NB4 (cell line): ENCODE measurements at regions not wholly inside any gene's neighbourhood (a gene's known extent, or its start where the extent isn't known, plus 50 kb on each side); places are given as distances from the start of the nearest gene placed in this dataset.

Source experiments
- POLR2A ChIP-seq: IDR thresholded peaks from 2 replicates; pipeline ENCODE4 v1.6.1; 2011; ENCODE audit warnings: mild to moderate bottlenecking; ENCODE audit not compliant: insufficient read length; ENCODE audit errors: extremely low read depth
- TF ChIP-seq, protein P1 (sequence below): IDR thresholded peaks from one replicate; pipeline ENCODE4 v1.5.1; 2012; ENCODE audit warnings: low read depth, low read length
- TF ChIP-seq, protein P2 (sequence below): IDR thresholded peaks from 2 replicates; pipeline ENCODE4 v1.6.1; 2011; ENCODE audit warnings: low read depth, low read length

DNA sequence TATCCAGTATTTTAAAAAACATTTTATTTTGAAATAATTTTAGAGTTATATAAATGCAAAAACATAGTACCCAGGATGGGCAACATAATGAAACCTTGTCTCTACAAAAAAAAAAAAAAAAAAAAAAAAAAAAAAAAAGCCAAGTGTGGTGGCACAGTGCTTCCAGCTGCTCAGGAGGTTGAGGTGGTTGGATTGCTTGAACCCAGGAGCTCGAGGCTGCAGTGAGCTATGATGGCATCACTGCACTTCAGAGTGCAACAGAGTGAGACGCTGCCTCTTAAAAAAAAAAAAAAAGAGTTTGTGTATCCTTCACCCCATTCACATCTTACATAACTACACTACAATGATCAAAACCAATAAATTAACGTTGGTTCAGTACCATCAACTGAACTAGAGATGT is 115.6 kb upstream of the KIF26B start:
- TF ChIP-seq, protein P1, sequence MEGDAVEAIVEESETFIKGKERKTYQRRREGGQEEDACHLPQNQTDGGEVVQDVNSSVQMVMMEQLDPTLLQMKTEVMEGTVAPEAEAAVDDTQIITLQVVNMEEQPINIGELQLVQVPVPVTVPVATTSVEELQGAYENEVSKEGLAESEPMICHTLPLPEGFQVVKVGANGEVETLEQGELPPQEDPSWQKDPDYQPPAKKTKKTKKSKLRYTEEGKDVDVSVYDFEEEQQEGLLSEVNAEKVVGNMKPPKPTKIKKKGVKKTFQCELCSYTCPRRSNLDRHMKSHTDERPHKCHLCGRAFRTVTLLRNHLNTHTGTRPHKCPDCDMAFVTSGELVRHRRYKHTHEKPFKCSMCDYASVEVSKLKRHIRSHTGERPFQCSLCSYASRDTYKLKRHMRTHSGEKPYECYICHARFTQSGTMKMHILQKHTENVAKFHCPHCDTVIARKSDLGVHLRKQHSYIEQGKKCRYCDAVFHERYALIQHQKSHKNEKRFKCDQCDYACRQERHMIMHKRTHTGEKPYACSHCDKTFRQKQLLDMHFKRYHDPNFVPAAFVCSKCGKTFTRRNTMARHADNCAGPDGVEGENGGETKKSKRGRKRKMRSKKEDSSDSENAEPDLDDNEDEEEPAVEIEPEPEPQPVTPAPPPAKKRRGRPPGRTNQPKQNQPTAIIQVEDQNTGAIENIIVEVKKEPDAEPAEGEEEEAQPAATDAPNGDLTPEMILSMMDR: no peak
- no peak for TF ChIP-seq POLR2A
- TF ChIP-seq, protein P2, sequence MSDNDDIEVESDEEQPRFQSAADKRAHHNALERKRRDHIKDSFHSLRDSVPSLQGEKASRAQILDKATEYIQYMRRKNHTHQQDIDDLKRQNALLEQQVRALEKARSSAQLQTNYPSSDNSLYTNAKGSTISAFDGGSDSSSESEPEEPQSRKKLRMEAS: no peak
